ENCODE measurements at regions not wholly inside any gene's neighbourhood (a gene's known extent, or its start where the extent isn't known, plus 50 kb on each side); places are given as distances from the start of the nearest gene placed in this dataset.

DNA sequence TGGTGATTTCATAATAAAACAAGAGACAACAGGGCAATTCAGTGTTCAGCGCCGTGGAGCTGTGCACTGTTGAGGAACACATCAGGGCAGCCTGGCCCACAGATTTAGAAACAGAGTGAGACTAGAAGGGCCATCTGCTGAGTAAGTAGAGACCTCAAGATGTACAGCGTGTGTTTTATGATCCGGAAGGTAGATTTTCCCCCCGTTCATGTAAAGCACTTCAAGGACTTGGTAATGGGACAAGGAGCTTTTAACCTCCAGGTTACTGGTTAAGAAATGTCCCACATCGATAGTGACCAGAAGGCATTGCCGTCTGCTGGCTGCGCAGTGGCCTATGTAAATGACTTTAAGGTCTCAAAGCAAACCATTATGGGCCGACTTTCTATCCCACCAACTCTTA is 1057.7 kb upstream of the EEF2KMT start:
- Histone ChIP-seq H3K4me1 (ENCODE audit: control insufficient read depth, insufficient read depth, low read length, poor library complexity, severe bottlenecking) (no peaks in the 10 kb centered on the region), H3K4me3 (ENCODE audit: insufficient read depth, low read depth, low read length, poor library complexity, severe bottlenecking) (no peak overlapping the region), H3K27ac (ENCODE audit: insufficient read depth, low read length, poor library complexity, severe bottlenecking) (no peak overlapping the region), H3K9me3 (ENCODE audit: control insufficient read depth, low read length) (no peaks in the 10 kb centered on the region), H3K27me3 (replicated peaks; ENCODE audit: control insufficient read depth, insufficient read depth, low read length, poor library complexity, severe bottlenecking) (no peaks in the 10 kb centered on the region), H3K36me3 (ENCODE audit: control insufficient read depth, insufficient read depth, low read length) (no peaks in the 10 kb centered on the region)
- DNase-seq = no peak

DNA sequence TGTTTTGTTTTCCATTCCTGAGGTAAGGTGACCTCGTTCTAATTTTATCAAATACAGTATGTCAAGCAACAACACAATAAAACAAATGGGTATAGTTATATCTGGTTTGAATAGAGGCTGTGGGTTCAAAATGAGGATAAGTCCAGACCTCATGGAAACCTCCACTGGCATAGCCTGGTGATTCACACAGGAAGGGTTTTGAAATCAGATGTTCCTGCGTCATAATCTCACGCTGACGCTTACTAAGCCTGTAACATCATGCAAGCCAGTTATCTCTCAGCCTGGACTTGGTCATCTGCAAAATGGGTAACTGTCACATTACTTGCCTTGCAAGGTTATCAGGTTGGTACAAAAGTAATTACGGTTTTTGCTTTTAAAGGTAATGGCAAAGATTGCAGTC is 1056.3 kb upstream of the EEF2KMT start:
- Histone ChIP-seq H3K36me3 (ENCODE audit: control insufficient read depth, insufficient read depth, low read length) (no peaks in the 10 kb centered on the region), H3K9me3 (ENCODE audit: control insufficient read depth, low read length) (no peaks in the 10 kb centered on the region), H3K4me1 (ENCODE audit: control insufficient read depth, insufficient read depth, low read length, poor library complexity, severe bottlenecking) (no peaks in the 10 kb centered on the region), H3K27me3 (replicated peaks; ENCODE audit: control insufficient read depth, insufficient read depth, low read length, poor library complexity, severe bottlenecking) (no peaks in the 10 kb centered on the region), H3K4me3 (ENCODE audit: insufficient read depth, low read depth, low read length, poor library complexity, severe bottlenecking) (no peak overlapping the region), H3K27ac (ENCODE audit: insufficient read depth, low read length, poor library complexity, severe bottlenecking) (no peak overlapping the region)
- no peak for DNase-seq

DNA sequence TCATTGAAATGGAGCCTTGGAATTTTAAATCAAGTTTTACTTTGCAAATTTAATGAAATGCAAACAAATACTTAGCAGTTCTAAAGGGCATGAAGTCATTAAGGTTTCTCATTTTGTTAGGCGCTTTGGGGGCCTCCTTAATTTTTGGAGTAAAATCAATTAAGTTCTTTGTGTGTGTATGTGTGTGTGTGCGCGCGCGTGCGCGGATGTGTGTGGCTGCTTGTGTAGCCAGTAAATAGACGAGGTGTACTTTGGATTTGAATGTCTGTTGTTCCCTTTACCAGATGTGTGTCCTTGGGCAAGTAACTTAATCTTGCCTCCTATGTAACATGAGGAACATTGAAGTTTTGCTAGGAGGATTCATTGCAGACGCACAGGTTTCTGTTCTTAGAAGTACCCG is 1051.4 kb upstream of the EEF2KMT start:
- no peak overlapping the region for H3K27ac ChIP-seq (ENCODE audit: insufficient read depth, low read length, poor library complexity, severe bottlenecking)

DNA sequence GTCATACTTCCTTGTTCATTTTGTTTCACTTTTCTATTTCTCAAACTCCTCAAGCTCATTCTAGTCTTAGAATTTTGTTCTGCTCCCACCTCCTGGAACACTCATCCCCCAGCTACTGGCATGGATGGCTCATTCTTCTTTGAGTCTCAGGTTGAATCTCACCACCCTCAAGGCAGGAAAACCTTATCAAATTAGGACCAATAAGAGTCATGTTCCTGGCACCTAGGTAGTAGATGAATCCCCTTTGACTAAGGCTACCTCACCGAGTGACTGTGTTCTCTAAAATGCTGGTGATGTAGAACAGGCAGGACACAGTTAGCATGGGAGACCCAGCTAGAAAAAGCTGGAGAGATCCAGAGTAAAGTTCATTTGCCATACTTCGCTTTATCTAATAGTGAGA is 1050.8 kb upstream of the EEF2KMT start:
- H3K27me3 ChIP-seq (replicated peaks; ENCODE audit: control insufficient read depth, insufficient read depth, low read length, poor library complexity, severe bottlenecking) = no peaks in the 10 kb centered on the region
- H3K4me1 ChIP-seq (ENCODE audit: control insufficient read depth, insufficient read depth, low read length, poor library complexity, severe bottlenecking) = no peaks in the 10 kb centered on the region
- no peak overlapping the region for H3K4me3 ChIP-seq (ENCODE audit: insufficient read depth, low read depth, low read length, poor library complexity, severe bottlenecking)
- H3K36me3 ChIP-seq (ENCODE audit: control insufficient read depth, insufficient read depth, low read length) = no peaks in the 10 kb centered on the region
- no peaks in the 10 kb centered on the region for H3K9me3 ChIP-seq (ENCODE audit: control insufficient read depth, low read length)
- H3K27ac ChIP-seq (ENCODE audit: insufficient read depth, low read length, poor library complexity, severe bottlenecking) = no peak overlapping the region
- no peak for DNase-seq

More for the DNA sequence above, 1051.4 kb upstream of the EEF2KMT start:
- no peaks in the 10 kb centered on the region for H3K4me1 ChIP-seq (ENCODE audit: control insufficient read depth, insufficient read depth, low read length, poor library complexity, severe bottlenecking)
- no peaks in the 10 kb centered on the region for H3K36me3 ChIP-seq (ENCODE audit: control insufficient read depth, insufficient read depth, low read length)
- H3K27me3 ChIP-seq (replicated peaks; ENCODE audit: control insufficient read depth, insufficient read depth, low read length, poor library complexity, severe bottlenecking) = no peaks in the 10 kb centered on the region
- no peaks in the 10 kb centered on the region for H3K9me3 ChIP-seq (ENCODE audit: control insufficient read depth, low read length)
- no peak for DNase-seq
- H3K4me3 ChIP-seq (ENCODE audit: insufficient read depth, low read depth, low read length, poor library complexity, severe bottlenecking) = no peak overlapping the region

DNA sequence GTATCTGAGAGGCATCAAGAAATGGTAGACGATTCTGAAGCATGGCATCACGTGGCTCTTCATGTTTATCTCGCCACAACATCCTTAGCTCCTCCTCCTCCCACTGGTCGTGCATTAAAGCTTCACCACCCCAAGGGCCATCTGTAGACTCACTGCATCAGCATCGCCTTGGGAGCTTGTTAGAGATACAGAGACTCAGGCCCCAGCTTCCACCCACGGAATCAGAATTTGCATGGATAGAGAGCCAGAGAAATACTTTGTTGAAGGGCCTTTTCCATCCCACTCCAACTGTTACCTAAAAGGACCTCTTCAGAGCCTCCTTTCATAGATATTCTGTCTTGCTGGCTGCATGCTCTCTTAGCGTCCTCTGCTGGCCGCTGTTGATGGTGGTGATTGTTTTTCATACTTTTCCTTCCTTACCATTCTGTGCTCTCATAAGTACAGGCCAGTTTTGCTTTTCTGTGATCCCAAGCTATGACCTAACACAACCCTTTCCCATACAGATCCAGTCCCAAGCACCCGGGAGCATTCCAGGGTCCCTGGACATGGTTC is 1049.4 kb upstream of the EEF2KMT start:
- no peak overlapping the region for H3K4me3 ChIP-seq (ENCODE audit: insufficient read depth, low read depth, low read length, poor library complexity, severe bottlenecking)
- no peak for DNase-seq
- no peaks in the 10 kb centered on the region for H3K4me1 ChIP-seq (ENCODE audit: control insufficient read depth, insufficient read depth, low read length, poor library complexity, severe bottlenecking)
- H3K27ac ChIP-seq (ENCODE audit: insufficient read depth, low read length, poor library complexity, severe bottlenecking) = no peak overlapping the region
- no peaks in the 10 kb centered on the region for H3K27me3 ChIP-seq (replicated peaks; ENCODE audit: control insufficient read depth, insufficient read depth, low read length, poor library complexity, severe bottlenecking)
- no peaks in the 10 kb centered on the region for H3K9me3 ChIP-seq (ENCODE audit: control insufficient read depth, low read length)
- no peaks in the 10 kb centered on the region for H3K36me3 ChIP-seq (ENCODE audit: control insufficient read depth, insufficient read depth, low read length)

DNA sequence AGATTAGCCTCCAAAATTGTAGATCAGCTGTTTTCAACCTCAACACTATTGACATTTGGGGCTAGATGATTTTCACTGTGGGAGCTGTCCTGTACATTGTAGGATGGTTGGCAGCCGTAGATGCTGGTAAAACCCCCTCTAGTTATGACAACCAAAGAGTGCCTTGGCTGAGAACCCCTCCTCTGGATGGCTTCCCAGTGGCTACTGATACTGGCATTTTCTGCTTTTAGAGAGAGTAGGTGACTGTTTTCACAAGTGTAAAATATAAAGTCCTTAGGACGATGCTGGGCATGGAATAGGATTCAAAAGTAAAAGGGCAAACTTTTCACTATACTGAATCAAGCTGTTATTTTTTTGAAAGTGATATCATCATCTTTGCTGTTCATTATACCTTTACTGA is 1048.8 kb upstream of the EEF2KMT start:
- no peaks in the 10 kb centered on the region for H3K4me1 ChIP-seq (ENCODE audit: control insufficient read depth, insufficient read depth, low read length, poor library complexity, severe bottlenecking)
- H3K4me3 ChIP-seq (ENCODE audit: insufficient read depth, low read depth, low read length, poor library complexity, severe bottlenecking) = no peak overlapping the region
- no peaks in the 10 kb centered on the region for H3K9me3 ChIP-seq (ENCODE audit: control insufficient read depth, low read length)
- DNase-seq = no peak
- no peaks in the 10 kb centered on the region for H3K36me3 ChIP-seq (ENCODE audit: control insufficient read depth, insufficient read depth, low read length)
- no peaks in the 10 kb centered on the region for H3K27me3 ChIP-seq (replicated peaks; ENCODE audit: control insufficient read depth, insufficient read depth, low read length, poor library complexity, severe bottlenecking)
- no peak overlapping the region for H3K27ac ChIP-seq (ENCODE audit: insufficient read depth, low read length, poor library complexity, severe bottlenecking)

DNA sequence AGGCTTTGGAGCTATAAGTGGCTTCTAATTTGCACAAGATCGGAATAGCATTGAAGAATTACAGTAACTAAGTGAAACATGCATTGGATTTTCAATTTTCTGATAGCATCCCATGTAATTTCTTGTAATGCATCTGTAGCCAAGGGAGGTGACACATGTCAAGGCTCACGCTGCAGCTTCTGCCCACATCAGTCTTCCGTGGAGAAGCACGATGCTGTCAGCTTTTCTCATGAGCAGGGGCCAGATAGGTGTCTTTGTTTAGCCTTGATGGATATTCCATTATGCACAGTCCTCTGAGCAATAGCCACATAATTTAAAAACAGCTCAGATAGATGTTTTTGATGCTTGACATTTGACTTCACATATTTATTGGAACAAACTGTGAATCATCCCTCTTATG is 1046.9 kb upstream of the EEF2KMT start:
- Histone ChIP-seq H3K27ac (ENCODE audit: insufficient read depth, low read length, poor library complexity, severe bottlenecking) (no peak overlapping the region), H3K4me3 (ENCODE audit: insufficient read depth, low read depth, low read length, poor library complexity, severe bottlenecking) (no peak overlapping the region), H3K27me3 (replicated peaks; ENCODE audit: control insufficient read depth, insufficient read depth, low read length, poor library complexity, severe bottlenecking) (no peaks in the 10 kb centered on the region), H3K4me1 (ENCODE audit: control insufficient read depth, insufficient read depth, low read length, poor library complexity, severe bottlenecking) (no peaks in the 10 kb centered on the region), H3K36me3 (ENCODE audit: control insufficient read depth, insufficient read depth, low read length) (no peaks in the 10 kb centered on the region), H3K9me3 (ENCODE audit: control insufficient read depth, low read length) (no peaks in the 10 kb centered on the region)
- DNase-seq = no peak

DNA sequence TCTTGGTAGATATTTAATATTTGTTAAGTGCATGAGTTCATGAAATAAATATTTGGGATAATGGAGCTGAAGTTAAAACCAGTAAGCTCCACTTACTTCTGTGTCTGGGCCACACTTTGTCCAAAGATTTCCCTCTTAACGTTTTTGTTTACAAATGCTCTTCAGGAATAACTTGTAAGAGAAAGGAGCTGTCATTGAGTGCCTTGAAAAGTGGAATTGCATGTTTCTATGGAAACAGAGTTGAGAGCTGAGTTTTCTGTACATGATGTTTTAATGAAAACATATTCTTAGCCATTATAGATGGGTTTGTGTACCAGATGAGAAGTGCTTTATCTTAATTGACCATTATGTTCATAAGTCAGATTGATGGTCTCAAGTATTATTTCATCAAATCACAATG is 1045.4 kb upstream of the EEF2KMT start:
- DNase-seq = no peak
- no peak overlapping the region for H3K27ac ChIP-seq (ENCODE audit: insufficient read depth, low read length, poor library complexity, severe bottlenecking)
- H3K27me3 ChIP-seq (replicated peaks; ENCODE audit: control insufficient read depth, insufficient read depth, low read length, poor library complexity, severe bottlenecking) = no peaks in the 10 kb centered on the region
- no peaks in the 10 kb centered on the region for H3K36me3 ChIP-seq (ENCODE audit: control insufficient read depth, insufficient read depth, low read length)
- no peaks in the 10 kb centered on the region for H3K9me3 ChIP-seq (ENCODE audit: control insufficient read depth, low read length)
- no peaks in the 10 kb centered on the region for H3K4me1 ChIP-seq (ENCODE audit: control insufficient read depth, insufficient read depth, low read length, poor library complexity, severe bottlenecking)
- no peak overlapping the region for H3K4me3 ChIP-seq (ENCODE audit: insufficient read depth, low read depth, low read length, poor library complexity, severe bottlenecking)

DNA sequence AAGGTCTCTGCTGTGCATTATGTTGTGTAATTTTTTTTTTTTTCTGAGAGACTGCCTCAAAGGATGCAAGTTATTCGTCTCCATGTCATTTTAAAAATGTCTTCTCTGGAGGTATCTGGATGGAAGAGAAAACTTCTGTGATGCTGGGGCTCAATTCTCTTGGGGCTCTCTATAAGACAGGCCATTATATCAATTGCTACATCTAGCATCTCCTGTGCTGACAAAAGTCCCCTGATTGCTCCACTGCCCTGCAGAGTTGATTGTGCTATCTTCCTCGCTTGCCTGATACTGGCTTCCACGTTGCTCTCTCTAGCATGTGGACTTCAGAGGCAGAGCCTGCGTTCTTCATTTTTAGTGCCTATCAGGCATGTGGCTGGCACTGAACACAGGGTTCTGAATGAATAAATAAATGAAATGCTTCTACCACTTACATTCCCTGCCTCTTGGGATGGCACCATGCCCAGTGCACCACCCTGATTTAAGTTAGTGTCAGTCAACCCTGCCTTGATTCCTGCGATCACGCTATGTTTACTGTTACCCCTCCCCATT is 1035.5 kb upstream of the EEF2KMT start:
- Histone ChIP-seq H3K36me3 (ENCODE audit: control insufficient read depth, insufficient read depth, low read length) (no peaks in the 10 kb centered on the region), H3K27me3 (replicated peaks; ENCODE audit: control insufficient read depth, insufficient read depth, low read length, poor library complexity, severe bottlenecking) (no peaks in the 10 kb centered on the region), H3K4me1 (ENCODE audit: control insufficient read depth, insufficient read depth, low read length, poor library complexity, severe bottlenecking) (no peaks in the 10 kb centered on the region), H3K4me3 (ENCODE audit: insufficient read depth, low read depth, low read length, poor library complexity, severe bottlenecking) (no peak overlapping the region), H3K9me3 (ENCODE audit: control insufficient read depth, low read length) (no peaks in the 10 kb centered on the region), H3K27ac (ENCODE audit: insufficient read depth, low read length, poor library complexity, severe bottlenecking) (no peak overlapping the region)
- DNase-seq = no peak

DNA sequence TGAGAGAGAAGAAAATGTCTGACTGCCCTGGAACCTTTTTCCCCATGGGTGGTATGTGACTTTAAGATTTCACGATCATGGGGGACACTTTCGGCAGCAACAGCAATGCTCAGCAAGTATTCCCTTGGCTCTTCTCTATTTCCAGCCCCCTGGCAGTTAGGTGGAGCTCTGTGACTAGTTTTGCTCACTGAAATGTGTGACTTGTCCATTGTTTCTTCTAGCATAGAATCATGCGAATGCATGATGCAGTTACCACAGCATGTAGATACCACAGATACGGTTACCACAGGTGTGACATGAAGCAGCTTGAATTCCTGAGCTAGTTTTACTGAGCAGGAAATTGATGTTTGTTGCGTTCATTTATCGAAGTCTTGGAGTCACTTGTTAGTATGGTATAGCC is 1034.5 kb upstream of the EEF2KMT start:
- H3K4me3 ChIP-seq (ENCODE audit: insufficient read depth, low read depth, low read length, poor library complexity, severe bottlenecking) = no peak overlapping the region
- no peaks in the 10 kb centered on the region for H3K36me3 ChIP-seq (ENCODE audit: control insufficient read depth, insufficient read depth, low read length)
- no peak overlapping the region for H3K27ac ChIP-seq (ENCODE audit: insufficient read depth, low read length, poor library complexity, severe bottlenecking)
- no peaks in the 10 kb centered on the region for H3K4me1 ChIP-seq (ENCODE audit: control insufficient read depth, insufficient read depth, low read length, poor library complexity, severe bottlenecking)
- no peaks in the 10 kb centered on the region for H3K9me3 ChIP-seq (ENCODE audit: control insufficient read depth, low read length)
- DNase-seq = no peak
- H3K27me3 ChIP-seq (replicated peaks; ENCODE audit: control insufficient read depth, insufficient read depth, low read length, poor library complexity, severe bottlenecking) = no peaks in the 10 kb centered on the region

Measured in effector memory CD4-positive, alpha-beta T cell (primary cell).